Prostate gland (tissue), 2 donors: ENCODE measurements at regions not wholly inside any gene's neighbourhood (a gene's known extent, or its start where the extent isn't known, plus 50 kb on each side); places are given as distances from the start of the nearest gene placed in this dataset.

ENCODE experiments used
- POLR2A ChIP-seq: fragments of 450-650 bp; IDR thresholded peaks from one replicate; pipeline ENCODE4 v1.6.1; 2016; ENCODE audit warnings: antibody characterized with exemption, mild to moderate bottlenecking
- POLR2AphosphoS5 ChIP-seq: sonication (generic); formaldehyde crosslinking; IDR thresholded peaks from one replicate; pipeline ENCODE4 v1.6.1; 2017; ENCODE audit warnings: antibody characterized with exemption
- TF ChIP-seq, protein P1 (sequence below), 4 experiments: fragments of 200-600 bp in 2 of 4; fragments of 450-650 bp in 2 of 4; sonication (generic) in 2 of 4; IDR thresholded peaks; 1 replicate in 3 of 4; 2 replicates in 1 of 4; pipeline ENCODE4 v1.5.1; 2016 to 2019; ENCODE audit warnings: antibody characterized with exemption in 4 of 4, mild to moderate bottlenecking in 2 of 4, moderate library complexity in 2 of 4

DNA sequence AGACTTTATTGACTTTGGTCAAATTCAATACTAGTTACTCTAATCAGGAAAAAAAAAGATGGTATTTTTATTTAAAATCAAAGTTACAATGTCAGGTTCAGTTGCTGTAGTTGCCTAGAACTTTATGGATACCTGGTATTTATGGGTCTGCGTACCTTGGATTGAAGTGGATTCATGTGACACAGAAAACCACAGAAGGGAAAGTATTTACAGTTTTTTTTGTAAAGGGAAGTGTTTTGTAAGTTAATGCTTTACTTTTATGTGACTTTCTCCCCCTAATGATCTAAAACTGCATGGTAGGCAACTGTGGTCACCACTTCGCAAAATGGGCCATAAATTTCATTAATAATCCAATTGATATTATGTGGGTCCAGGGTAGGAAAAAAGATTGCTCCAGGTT, 65.2 kb upstream of the ADA2 start:
- TF ChIP-seq, protein P1, sequence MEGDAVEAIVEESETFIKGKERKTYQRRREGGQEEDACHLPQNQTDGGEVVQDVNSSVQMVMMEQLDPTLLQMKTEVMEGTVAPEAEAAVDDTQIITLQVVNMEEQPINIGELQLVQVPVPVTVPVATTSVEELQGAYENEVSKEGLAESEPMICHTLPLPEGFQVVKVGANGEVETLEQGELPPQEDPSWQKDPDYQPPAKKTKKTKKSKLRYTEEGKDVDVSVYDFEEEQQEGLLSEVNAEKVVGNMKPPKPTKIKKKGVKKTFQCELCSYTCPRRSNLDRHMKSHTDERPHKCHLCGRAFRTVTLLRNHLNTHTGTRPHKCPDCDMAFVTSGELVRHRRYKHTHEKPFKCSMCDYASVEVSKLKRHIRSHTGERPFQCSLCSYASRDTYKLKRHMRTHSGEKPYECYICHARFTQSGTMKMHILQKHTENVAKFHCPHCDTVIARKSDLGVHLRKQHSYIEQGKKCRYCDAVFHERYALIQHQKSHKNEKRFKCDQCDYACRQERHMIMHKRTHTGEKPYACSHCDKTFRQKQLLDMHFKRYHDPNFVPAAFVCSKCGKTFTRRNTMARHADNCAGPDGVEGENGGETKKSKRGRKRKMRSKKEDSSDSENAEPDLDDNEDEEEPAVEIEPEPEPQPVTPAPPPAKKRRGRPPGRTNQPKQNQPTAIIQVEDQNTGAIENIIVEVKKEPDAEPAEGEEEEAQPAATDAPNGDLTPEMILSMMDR (IDR thresholded peaks at IDR 0.05): no peak
- no peak for TF ChIP-seq POLR2A
- TF ChIP-seq POLR2AphosphoS5: no peak
